Panc1 (cell line): ENCODE measurements at regions not wholly inside any gene's neighbourhood (a gene's known extent, or its start where the extent isn't known, plus 50 kb on each side); places are given as distances from the start of the nearest gene placed in this dataset.
"Not testable (repeated sequence)": the region's sequence is repeated elsewhere in the genome, so short reads cannot be mapped to it uniquely, and the experiment has no call there.

Experiments used
- ATAC-seq: fragments of 200-7000 bp; cut with Tn5 transposase; 2 replicates; pipeline ENCODE4 v1.9.1; 2020; ENCODE audit warnings: mild to moderate bottlenecking, moderate library complexity
- BruUV-seq: library from RNA; stranded (reverse); fragments of 400-500 nt; replicated peaks from 2 replicates; lab custom pipeline; 2021; lab: Mats Ljungman, UMichigan
- CTCF ChIA-PET: fragments of 300-600 bp; sonication (Branson Sonifier 250); formaldehyde crosslinking; loops from one replicate; lab custom pipeline; 2022; ENCODE audit warnings: antibody characterized with exemption; lab: Charles Lee
- POLR2A ChIA-PET: fragments of 300-600 bp; sonication (Branson Sonifier 250); formaldehyde crosslinking; loops from one replicate; lab custom pipeline; 2022; ENCODE audit warnings: antibody characterized with exemption; lab: Charles Lee
- DNase-seq: peaks from one replicate; pipeline ENCODE4 v3.0.0-alpha.2; 2010; ENCODE audit warnings: low read depth, low spot score
- H3K27ac ChIP-seq: 2 replicates; pipeline ENCODE4 v1.5.1; 2011; ENCODE audit warnings: mild to moderate bottlenecking, low read length, inconsistent platforms
- H3K27me3 ChIP-seq: fragments of 200-500 bp; sonication (Bioruptor generic); 2 replicates; pipeline ENCODE4 v1.6.0; 2014; ENCODE audit warnings: low read length, inconsistent platforms; ENCODE audit not compliant: control insufficient read depth, insufficient read depth
- H3K36me3 ChIP-seq: fragments of 200-500 bp; sonication (Bioruptor generic); 2 replicates; pipeline ENCODE4 v1.5.1; 2014; ENCODE audit warnings: inconsistent platforms, mild to moderate bottlenecking, low read length, moderate library complexity; ENCODE audit not compliant: control insufficient read depth, insufficient read depth
- H3K4me1 ChIP-seq: 2 replicates; pipeline ENCODE4 v1.5.1; 2011; ENCODE audit warnings: inconsistent platforms, mild to moderate bottlenecking, low read length, moderate library complexity; ENCODE audit not compliant: control insufficient read depth, insufficient read depth
- H3K4me3 ChIP-seq, 2 experiments: 2 replicates each; pipeline ENCODE4 v1.5.1; 2011 to 2012; ENCODE audit warnings: low read depth in 2 of 2, low read length in 2 of 2, mild to moderate bottlenecking in 2 of 2, inconsistent platforms in 1 of 2, moderate library complexity in 1 of 2
- H3K9me3 ChIP-seq: fragments of 200-500 bp; sonication (Bioruptor generic); 2 replicates; pipeline ENCODE4 v1.5.1; 2014; ENCODE audit warnings: low read depth, mild to moderate bottlenecking, inconsistent platforms, low read length, moderate library complexity; ENCODE audit not compliant: control insufficient read depth, insufficient read depth
- CTCF ChIP-seq: fragments of 450-650 bp; IDR thresholded peaks from 2 replicates; pipeline ENCODE4 v1.5.1; 2017; ENCODE audit warnings: mild to moderate bottlenecking
- POLR2AphosphoS5 ChIP-seq: IDR thresholded peaks from 2 replicates; pipeline ENCODE4 v1.6.1; 2012; ENCODE audit warnings: mild to moderate bottlenecking, low read depth, low read length, moderate library complexity
- REST ChIP-seq, 2 experiments: IDR thresholded peaks; 2 replicates each; pipeline ENCODE4 v1.6.1; 2011 to 2012; ENCODE audit warnings: low read depth in 2 of 2, control low read depth in 1 of 2, low read length in 1 of 2, mild to moderate bottlenecking in 1 of 2, moderate library complexity in 1 of 2; ENCODE audit not compliant: insufficient read depth in 1 of 2
- SIN3A ChIP-seq: IDR thresholded peaks from 2 replicates; pipeline ENCODE4 v1.6.1; 2012; ENCODE audit warnings: low read depth, mild to moderate bottlenecking, low read length, moderate library complexity, borderline replicate concordance; ENCODE audit not compliant: insufficient read depth
- TCF7L2 ChIP-seq: IDR thresholded peaks from 2 replicates; pipeline ENCODE4 v1.6.1; 2011; ENCODE audit warnings: mild to moderate bottlenecking, low read depth, low read length, inconsistent platforms
- in situ Hi-C: cut with HindIII; loops from 2 replicates; pipeline ENCODE4 v1.10.0; 2016; ENCODE audit warnings: low sequenced_read_pairs, low pct_unique_long_range_greater_than_20kb
- intact Hi-C: fragments of 100-400 bp; cut with micrococcal nuclease; formaldehyde crosslinking; loops from one replicate; pipeline ENCODE4 v1.10.0; 2022; ENCODE audit not compliant: unreplicated experiment

DNA sequence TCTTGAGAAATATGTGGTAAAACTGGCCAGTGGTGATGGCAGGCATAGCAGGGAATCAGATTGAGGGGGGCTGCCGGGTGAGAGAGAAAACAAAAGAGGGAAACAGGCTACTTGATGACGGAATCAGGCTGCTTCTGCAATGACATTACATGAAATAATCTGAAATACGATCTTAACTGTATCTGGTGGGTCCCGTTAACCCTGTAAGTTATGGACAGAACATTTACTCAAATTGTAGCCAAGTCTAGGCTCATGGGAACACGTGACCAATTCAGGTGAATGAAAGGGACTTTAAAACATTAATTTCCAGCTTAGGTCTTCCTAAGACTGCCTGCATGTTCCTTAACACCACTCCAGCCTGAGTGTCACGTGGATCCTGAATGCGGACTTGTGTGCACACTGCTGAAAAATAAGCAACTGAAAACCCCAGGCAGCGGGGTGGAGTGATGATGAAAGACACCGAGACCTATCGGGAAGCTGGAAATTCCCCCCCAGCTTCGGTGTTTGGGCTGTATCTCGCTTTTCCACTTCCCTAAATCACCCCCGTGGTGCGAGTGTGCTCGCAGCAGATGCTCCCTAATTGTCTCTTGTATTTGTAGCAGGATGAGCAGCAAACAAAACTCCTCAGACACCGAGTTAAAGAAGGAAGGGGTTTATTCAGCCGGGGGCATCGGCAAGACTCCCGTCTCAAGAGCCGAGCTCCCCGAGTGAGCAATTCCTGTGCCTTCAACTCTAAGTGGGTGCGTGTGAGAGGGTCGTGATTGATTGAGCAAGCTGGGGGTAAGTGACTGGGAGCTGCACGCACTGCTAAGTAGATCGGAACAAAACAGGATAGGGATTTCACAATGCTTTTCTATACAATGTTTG lies 145.0 kb upstream of the GRK3 start:
- no TSS peak for BruUV-seq
- no peak for TF ChIP-seq REST (IDR thresholded peaks at IDR 0.05; ENCODE audit: insufficient read depth in 1 of 2, low read depth in 2 of 2, low read length in 1 of 2)
- no peak for TF ChIP-seq SIN3A
- no peak for TF ChIP-seq TCF7L2
- TF ChIP-seq CTCF: no peak
- no peak for TF ChIP-seq POLR2AphosphoS5
- ChIA-PET CTCF (no interaction called here), POLR2A (no interaction called here)
- intact Hi-C loops (no loop called here), in situ Hi-C loops (no loop called here)
- Histone ChIP-seq H3K4me3 (no peak overlapping the region), H3K36me3 (no peaks in the 10 kb centered on the region), H3K27ac (no peak overlapping the region), H3K9me3 (no peaks in the 10 kb centered on the region), H3K4me1 (no peaks in the 10 kb centered on the region), H3K27me3 (no peaks in the 10 kb centered on the region)
- ATAC-seq (no peak), DNase-seq (no peak)

- H3K9me3 ChIP-seq, POLR2A ChIA-PET, H3K36me3 ChIP-seq, H3K27me3 ChIP-seq, BruUV-seq, H3K4me3 ChIP-seq, CTCF ChIA-PET, H3K27ac ChIP-seq, DNase-seq, ATAC-seq, intact Hi-C loops, H3K4me1 ChIP-seq, in situ Hi-C loops: not testable (repeated sequence)
These were observed 144.4 kb upstream of the GRK3 start for GRCh38 chr22:25420114-25420441.

GRCh38 chr22:25420471-25420924 lies 144.0 kb upstream of the GRK3 start:
- Histone ChIP-seq H3K9me3 (no peaks in the 10 kb centered on the region), H3K4me3 (peak overlapping the region in 1 of 2 experiments; percentile 48), H3K27ac (no peak overlapping the region), H3K4me1 (no peaks in the 10 kb centered on the region), H3K27me3 (no peaks in the 10 kb centered on the region), H3K36me3 (no peaks in the 10 kb centered on the region)
- CTCF ChIA-PET: no interaction called here
- no TSS peak for BruUV-seq
- DNase-seq: no peak
- no peak for TF ChIP-seq REST (IDR thresholded peaks at IDR 0.05; ENCODE audit: insufficient read depth in 1 of 2, low read depth in 2 of 2, low read length in 1 of 2)
- in situ Hi-C loops: no loop called here
- ATAC-seq: peak; percentile 52
- POLR2A ChIA-PET: no interaction called here
- intact Hi-C loops: no loop called here
